ENCODE measurements at regions not wholly inside any gene's neighbourhood (a gene's known extent, or its start where the extent isn't known, plus 50 kb on each side); places are given as distances from the start of the nearest gene placed in this dataset.

- no peak overlapping the region for H3K14ac ChIP-seq (ENCODE audit: low read length in 2 of 2)
- no peak overlapping the region for H3K9ac ChIP-seq (ENCODE audit: low read length)
- H3K4me2 ChIP-seq (ENCODE audit: low read length, poor library complexity, severe bottlenecking) = no peak overlapping the region
- H3K27ac ChIP-seq (ENCODE audit: low read length, poor library complexity, severe bottlenecking) = no peak overlapping the region
- H4K91ac ChIP-seq (ENCODE audit: low read length) = no peak overlapping the region
- no peak overlapping the region for H3K18ac ChIP-seq (ENCODE audit: low read depth in 1 of 2, low read length in 2 of 2)
- no peak overlapping the region for H2BK5ac ChIP-seq (ENCODE audit: low read depth, low read length, poor library complexity, severe bottlenecking)
- H3K9me3 ChIP-seq (ENCODE audit: control insufficient read depth, low read length) = no peaks in the 10 kb centered on the region
- no peaks in the 10 kb centered on the region for H3K36me3 ChIP-seq (ENCODE audit: control insufficient read depth in 1 of 2, insufficient read depth in 2 of 2, low read depth in 1 of 2, low read length in 2 of 2)
- H3K27me3 ChIP-seq (ENCODE audit: control insufficient read depth in 1 of 2, insufficient read depth in 1 of 2, low read length in 2 of 2) = peaks cover 0 to 6% of the 10 kb centered on the region in 2 experiments
- DNase-seq = no peak
- no peak overlapping the region for H3K4me3 ChIP-seq (ENCODE audit: insufficient read depth in 1 of 2, low read depth in 1 of 2, low read length in 2 of 2)
- no peak overlapping the region for H3K4ac ChIP-seq (ENCODE audit: low read depth in 1 of 2, low read length in 2 of 2)
- no peak overlapping the region for H2BK12ac ChIP-seq (ENCODE audit: low read length in 2 of 2)
- no peak overlapping the region for H3K23ac ChIP-seq (ENCODE audit: low read length in 2 of 2)
- H2BK15ac ChIP-seq (ENCODE audit: low read depth, poor library complexity, severe bottlenecking) = no peak overlapping the region
- no peak overlapping the region for H2AFZ ChIP-seq (ENCODE audit: low read depth, low read length)
- H3K79me1 ChIP-seq (replicated peaks; ENCODE audit: low read length, poor library complexity, severe bottlenecking) = no peaks in the 10 kb centered on the region
- H3K4me1 ChIP-seq (ENCODE audit: control insufficient read depth, insufficient read depth, low read depth, low read length) = peaks cover 28% of the 10 kb centered on the region
- H2BK120ac ChIP-seq (ENCODE audit: low read depth, low read length) = no peak overlapping the region
- 89% methylated on average over 5 of the region's 5 CpGs for WGBS
- H2AK5ac ChIP-seq (ENCODE audit: low read length, severe bottlenecking) = no peak overlapping the region
- no peak overlapping the region for H4K8ac ChIP-seq (ENCODE audit: low read length)
Observed at GRCh38 chr20:23254034-23254433, 96.6 kb upstream of the NXT1 start.

DNA sequence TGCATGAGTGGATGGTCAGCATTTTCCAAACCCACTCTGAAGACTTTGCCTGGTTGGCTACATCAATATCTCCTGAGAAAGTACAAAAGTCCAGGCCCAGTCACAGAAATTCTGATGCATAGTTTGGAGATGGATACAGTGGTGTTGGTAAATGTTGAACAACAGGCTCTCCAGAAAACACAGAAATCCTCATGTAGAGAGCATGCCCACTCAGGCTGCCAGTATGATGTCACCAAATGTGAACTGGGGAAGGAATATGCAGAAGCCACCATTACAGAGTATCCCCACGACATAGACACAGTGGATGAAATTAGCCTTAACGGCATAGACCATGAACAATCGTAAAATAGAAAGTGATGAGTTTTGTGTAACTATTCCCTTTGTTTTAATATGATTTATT lies 97.1 kb upstream of the NXT1 start:
- Histone ChIP-seq H3K23ac (ENCODE audit: low read length in 2 of 2) (no peak overlapping the region), H2BK12ac (ENCODE audit: low read length in 2 of 2) (no peak overlapping the region), H2BK120ac (ENCODE audit: low read depth, low read length) (no peak overlapping the region), H2AK5ac (ENCODE audit: low read length, severe bottlenecking) (no peak overlapping the region), H3K4ac (ENCODE audit: low read depth in 1 of 2, low read length in 2 of 2) (no peak overlapping the region), H3K14ac (ENCODE audit: low read length in 2 of 2) (no peak overlapping the region), H3K27me3 (ENCODE audit: control insufficient read depth in 1 of 2, insufficient read depth in 1 of 2, low read length in 2 of 2) (peaks cover 0 to 6% of the 10 kb centered on the region in 2 experiments), H4K8ac (ENCODE audit: low read length) (no peak overlapping the region), H3K36me3 (ENCODE audit: control insufficient read depth in 1 of 2, insufficient read depth in 2 of 2, low read depth in 1 of 2, low read length in 2 of 2) (no peaks in the 10 kb centered on the region), H3K9me3 (ENCODE audit: control insufficient read depth, low read length) (no peaks in the 10 kb centered on the region), H2BK15ac (ENCODE audit: low read depth, poor library complexity, severe bottlenecking) (no peak overlapping the region), H3K18ac (ENCODE audit: low read depth in 1 of 2, low read length in 2 of 2) (no peak overlapping the region), H3K27ac (ENCODE audit: low read length, poor library complexity, severe bottlenecking) (no peak overlapping the region), H2BK5ac (ENCODE audit: low read depth, low read length, poor library complexity, severe bottlenecking) (no peak overlapping the region), H3K4me1 (ENCODE audit: control insufficient read depth, insufficient read depth, low read depth, low read length) (peaks cover 27% of the 10 kb centered on the region), H3K9ac (ENCODE audit: low read length) (no peak overlapping the region), H3K79me1 (replicated peaks; ENCODE audit: low read length, poor library complexity, severe bottlenecking) (no peaks in the 10 kb centered on the region), H3K4me3 (ENCODE audit: insufficient read depth in 1 of 2, low read depth in 1 of 2, low read length in 2 of 2) (no peak overlapping the region), H3K4me2 (ENCODE audit: low read length, poor library complexity, severe bottlenecking) (no peak overlapping the region), H2AFZ (ENCODE audit: low read depth, low read length) (no peak overlapping the region), H4K91ac (ENCODE audit: low read length) (no peak overlapping the region)
- no peak for DNase-seq
- WGBS = no CpG with 5 or more reads among the region's 3 CpGs

GRCh38 chr20:23251779-23252178 lies 98.8 kb upstream of the NXT1 start:
- Histone ChIP-seq H3K4me3 (ENCODE audit: insufficient read depth in 1 of 2, low read depth in 1 of 2, low read length in 2 of 2) (no peak overlapping the region), H3K27ac (ENCODE audit: low read length, poor library complexity, severe bottlenecking) (no peak overlapping the region), H2BK15ac (ENCODE audit: low read depth, poor library complexity, severe bottlenecking) (no peak overlapping the region), H2BK5ac (ENCODE audit: low read depth, low read length, poor library complexity, severe bottlenecking) (no peak overlapping the region), H3K9me3 (ENCODE audit: control insufficient read depth, low read length) (no peaks in the 10 kb centered on the region), H3K27me3 (ENCODE audit: control insufficient read depth in 1 of 2, insufficient read depth in 1 of 2, low read length in 2 of 2) (peaks cover 0 to 6% of the 10 kb centered on the region in 2 experiments), H3K36me3 (ENCODE audit: control insufficient read depth in 1 of 2, insufficient read depth in 2 of 2, low read depth in 1 of 2, low read length in 2 of 2) (no peaks in the 10 kb centered on the region), H3K4me2 (ENCODE audit: low read length, poor library complexity, severe bottlenecking) (no peak overlapping the region), H2AFZ (ENCODE audit: low read depth, low read length) (no peak overlapping the region), H3K79me1 (replicated peaks; ENCODE audit: low read length, poor library complexity, severe bottlenecking) (no peaks in the 10 kb centered on the region), H3K23ac (ENCODE audit: low read length in 2 of 2) (no peak overlapping the region), H2BK120ac (ENCODE audit: low read depth, low read length) (no peak overlapping the region), H2AK5ac (ENCODE audit: low read length, severe bottlenecking) (no peak overlapping the region), H3K9ac (ENCODE audit: low read length) (no peak overlapping the region), H2BK12ac (ENCODE audit: low read length in 2 of 2) (no peak overlapping the region), H4K8ac (ENCODE audit: low read length) (no peak overlapping the region), H3K14ac (ENCODE audit: low read length in 2 of 2) (no peak overlapping the region), H3K4me1 (ENCODE audit: control insufficient read depth, insufficient read depth, low read depth, low read length) (peaks cover 17% of the 10 kb centered on the region), H4K91ac (ENCODE audit: low read length) (no peak overlapping the region), H3K18ac (ENCODE audit: low read depth in 1 of 2, low read length in 2 of 2) (no peak overlapping the region), H3K4ac (ENCODE audit: low read depth in 1 of 2, low read length in 2 of 2) (no peak overlapping the region)
- 98% methylated on average over 6 of the region's 6 CpGs for WGBS
- DNase-seq = no peak

DNA sequence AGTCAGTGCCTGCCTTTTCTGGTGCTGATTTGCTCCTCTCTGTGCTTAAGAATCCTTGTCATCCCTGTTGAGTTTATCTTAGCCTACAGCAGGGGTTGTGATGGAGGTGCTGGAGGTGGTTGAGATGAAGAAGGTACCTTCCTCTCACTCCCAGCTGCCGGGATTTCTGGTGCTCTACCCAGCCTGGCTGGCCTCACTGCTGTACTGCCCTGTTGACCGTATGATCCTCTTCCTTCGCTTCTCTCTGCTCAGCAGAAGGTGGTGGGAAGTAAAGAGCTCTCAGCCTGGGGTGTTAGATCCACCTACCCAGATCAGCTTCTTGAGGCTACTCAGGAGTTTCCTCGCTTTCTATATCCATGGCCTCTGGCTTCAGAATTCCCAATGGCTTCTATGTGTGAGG lies 101.0 kb upstream of the NXT1 start:
- H3K4ac ChIP-seq (ENCODE audit: low read depth in 1 of 2, low read length in 2 of 2) = no peak overlapping the region
- H4K91ac ChIP-seq (ENCODE audit: low read length) = no peak overlapping the region
- peaks cover 4% of the 10 kb centered on the region for H3K4me1 ChIP-seq (ENCODE audit: control insufficient read depth, insufficient read depth, low read depth, low read length)
- no peak overlapping the region for H3K4me3 ChIP-seq (ENCODE audit: insufficient read depth in 1 of 2, low read depth in 1 of 2, low read length in 2 of 2)
- H2BK12ac ChIP-seq (ENCODE audit: low read length in 2 of 2) = no peak overlapping the region
- peaks cover 0 to 6% of the 10 kb centered on the region in 2 experiments for H3K27me3 ChIP-seq (ENCODE audit: control insufficient read depth in 1 of 2, insufficient read depth in 1 of 2, low read length in 2 of 2)
- no peak overlapping the region for H4K8ac ChIP-seq (ENCODE audit: low read length)
- peak overlapping the region; percentile 3 for H2BK15ac ChIP-seq (ENCODE audit: low read depth, poor library complexity, severe bottlenecking)
- no peak overlapping the region for H3K9ac ChIP-seq (ENCODE audit: low read length)
- no peak overlapping the region for H3K4me2 ChIP-seq (ENCODE audit: low read length, poor library complexity, severe bottlenecking)
- no peaks in the 10 kb centered on the region for H3K36me3 ChIP-seq (ENCODE audit: control insufficient read depth in 1 of 2, insufficient read depth in 2 of 2, low read depth in 1 of 2, low read length in 2 of 2)
- H3K9me3 ChIP-seq (ENCODE audit: control insufficient read depth, low read length) = no peaks in the 10 kb centered on the region
- H3K27ac ChIP-seq (ENCODE audit: low read length, poor library complexity, severe bottlenecking) = no peak overlapping the region
- DNase-seq = no peak
- 85% methylated on average over 4 of the region's 4 CpGs for WGBS
- H3K79me1 ChIP-seq (replicated peaks; ENCODE audit: low read length, poor library complexity, severe bottlenecking) = no peaks in the 10 kb centered on the region
- H2AFZ ChIP-seq (ENCODE audit: low read depth, low read length) = no peak overlapping the region
- no peak overlapping the region for H2AK5ac ChIP-seq (ENCODE audit: low read length, severe bottlenecking)
- H2BK120ac ChIP-seq (ENCODE audit: low read depth, low read length) = no peak overlapping the region
- no peak overlapping the region for H2BK5ac ChIP-seq (ENCODE audit: low read depth, low read length, poor library complexity, severe bottlenecking)
- H3K23ac ChIP-seq (ENCODE audit: low read length in 2 of 2) = no peak overlapping the region
- H3K18ac ChIP-seq (ENCODE audit: low read depth in 1 of 2, low read length in 2 of 2) = no peak overlapping the region
- H3K14ac ChIP-seq (ENCODE audit: low read length in 2 of 2) = no peak overlapping the region
